Peyer's patch (tissue), 4 donors: ENCODE measurements at regions not wholly inside any gene's neighbourhood (a gene's known extent, or its start where the extent isn't known, plus 50 kb on each side); places are given as distances from the start of the nearest gene placed in this dataset.

Experiments
- POLR2A ChIP-seq, 2 donors: fragments of 450-650 bp; IDR thresholded peaks; one replicate each; pipeline ENCODE4 v1.5.1; 2017; ENCODE audit warnings: antibody characterized with exemption in 2 of 2, mild to moderate bottlenecking in 2 of 2, moderate library complexity in 2 of 2
- TF ChIP-seq, protein P1 (sequence below), 6 experiments: fragments of 450-650 bp in 4 of 6; fragments of 200-600 bp in 2 of 6; sonication (generic) in 1 of 6; IDR thresholded peaks; one replicate each; pipeline ENCODE4 v1.5.1; 2017 to 2019; ENCODE audit warnings: antibody characterized with exemption in 6 of 6, mild to moderate bottlenecking in 3 of 6, moderate library complexity in 1 of 6

- TF ChIP-seq, protein P1, sequence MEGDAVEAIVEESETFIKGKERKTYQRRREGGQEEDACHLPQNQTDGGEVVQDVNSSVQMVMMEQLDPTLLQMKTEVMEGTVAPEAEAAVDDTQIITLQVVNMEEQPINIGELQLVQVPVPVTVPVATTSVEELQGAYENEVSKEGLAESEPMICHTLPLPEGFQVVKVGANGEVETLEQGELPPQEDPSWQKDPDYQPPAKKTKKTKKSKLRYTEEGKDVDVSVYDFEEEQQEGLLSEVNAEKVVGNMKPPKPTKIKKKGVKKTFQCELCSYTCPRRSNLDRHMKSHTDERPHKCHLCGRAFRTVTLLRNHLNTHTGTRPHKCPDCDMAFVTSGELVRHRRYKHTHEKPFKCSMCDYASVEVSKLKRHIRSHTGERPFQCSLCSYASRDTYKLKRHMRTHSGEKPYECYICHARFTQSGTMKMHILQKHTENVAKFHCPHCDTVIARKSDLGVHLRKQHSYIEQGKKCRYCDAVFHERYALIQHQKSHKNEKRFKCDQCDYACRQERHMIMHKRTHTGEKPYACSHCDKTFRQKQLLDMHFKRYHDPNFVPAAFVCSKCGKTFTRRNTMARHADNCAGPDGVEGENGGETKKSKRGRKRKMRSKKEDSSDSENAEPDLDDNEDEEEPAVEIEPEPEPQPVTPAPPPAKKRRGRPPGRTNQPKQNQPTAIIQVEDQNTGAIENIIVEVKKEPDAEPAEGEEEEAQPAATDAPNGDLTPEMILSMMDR (IDR thresholded peaks at IDR 0.05), result no peak
- no peak for TF ChIP-seq POLR2A (IDR thresholded peaks at IDR 0.05)
Observed at GRCh38 chr7:54827734-54828133, 68.7 kb upstream of the SEC61G start.
